Heart left ventricle (tissue), 16 donors: ENCODE measurements at regions not wholly inside any gene's neighbourhood (a gene's known extent, or its start where the extent isn't known, plus 50 kb on each side); places are given as distances from the start of the nearest gene placed in this dataset.

Source experiments
- ATAC-seq, 4 donors: fragments of 200-7000 bp; cut with Tn5 transposase; one replicate each; pipeline ENCODE4 v1.9.1; 2020 to 2022; ENCODE audit warnings: moderate library complexity in 4 of 4, mild to moderate bottlenecking in 3 of 4, moderate number of reproducible peaks in 1 of 4
- DNase-seq, 5 donors: peaks; one replicate each; pipeline ENCODE4 v3.0.0-alpha.2; 2020
- H3K27ac ChIP-seq, 12 donors: fragments of 200-600 bp; sonication (generic) in 4 of 12; one replicate each; pipeline versions ENCODE4 v1.5.0 to v1.8.0; 2016 to 2022; ENCODE audit warnings: mild to moderate bottlenecking in 2 of 12
- H3K27me3 ChIP-seq, 9 donors: fragments of 200-600 bp; sonication (generic) in 2 of 9; one replicate each; pipeline versions ENCODE4 v1.5.1 to v1.8.0; 2016 to 2022; ENCODE audit warnings: mild to moderate bottlenecking in 3 of 9
- H3K36me3 ChIP-seq, 9 donors: fragments of 200-600 bp; sonication (generic) in 2 of 9; one replicate each; pipeline versions ENCODE4 v1.5.0 to v1.8.0; 2018 to 2022; ENCODE audit warnings: mild to moderate bottlenecking in 2 of 9
- H3K4me1 ChIP-seq, 12 donors: fragments of 200-600 bp; sonication (generic) in 4 of 12; one replicate each; pipeline versions ENCODE4 v1.5.0 to v1.8.0; 2016 to 2022; ENCODE audit warnings: mild to moderate bottlenecking in 3 of 12
- H3K4me3 ChIP-seq, 12 donors: fragments of 200-600 bp; sonication (generic) in 4 of 12; one replicate each; pipeline versions ENCODE4 v1.5.0 to v1.8.0; 2017 to 2022; ENCODE audit warnings: mild to moderate bottlenecking in 9 of 12, moderate library complexity in 4 of 12
- H3K9me3 ChIP-seq, 12 donors: fragments of 200-600 bp; sonication (generic) in 4 of 12; one replicate each; pipeline versions ENCODE4 v1.5.0 to v1.8.0; 2016 to 2022; ENCODE audit warnings: mild to moderate bottlenecking in 1 of 12
- CTCF ChIP-seq, 12 donors: fragments of 200-600 bp; sonication (generic) in 4 of 12; IDR thresholded peaks; one replicate each; pipeline versions ENCODE4 v1.5.0 to v1.8.0; 2018 to 2022; ENCODE audit warnings: antibody characterized with exemption in 12 of 12, mild to moderate bottlenecking in 5 of 12
- POLR2A ChIP-seq, 2 donors: fragments of 450-650 bp; IDR thresholded peaks; one replicate each; pipeline ENCODE4 v1.6.1; 2017; ENCODE audit warnings: antibody characterized with exemption in 2 of 2, mild to moderate bottlenecking in 2 of 2, moderate library complexity in 2 of 2
- WGBS, 4 donors: extraction: QIAGEN DNeasy Blood & Tissue Kit in 2 of 4; methylation state at CpG; one replicate each; pipeline versions ENCODE4 v1.1.5 to v1.1.7; 2013 to 2018; 5-methylcytosine and 5-hydroxymethylcytosine counted together
- intact Hi-C, 10 donors: fragments of 100-400 bp; cut with DNase I; formaldehyde crosslinking; loops; one replicate each; pipeline versions ENCODE4 v1.11.1 to v1.14.2; 2022
- donor health status: ischemic (EF 13 %, LVEDD 7.1; RV severe dilation, severe dysfunction).
- donor health status: healthy with polysubstance abuse.
- donor health status: DM: no; HTN: yes; CAD: no.
- donor health status: DM: no; HTN: no; CAD: no.
- donor health status: ischemic (EF 25% LVEDD 6.9; RV normal size, moderate dysfunction).
- donor health status: ischemic (EF 25% LVEDD 5.7; RV mildly dilated, moderate dysfunction).
- donor health status: healthy.
- donor health status: DM: yes; HTN: yes; CAD: no.
- donor health status: ischemic (EF 35%, LVEDD 5.7; RV mildly dilated, moderate dysfunction).
- donor health status: nonischemic (EF 11% LVEDD 7.7; RV severe dilation, severe dysfunction).
- donor health status: DM: yes; HTN: yes; CAD: no.
- donor health status: PGD.
- donor health status: ischemic (EF 29% LVEDD 5.4; RV normal size, mild dysfunction).
- donor health status: nonischemic (EF 23%, LVEDD 6.1; RV moderate dilation, normal function).

GRCh38 chr17:56021681-56022190, 131.5 kb upstream of the ANKFN1 start:
- peaks cover 0 to 8% (median 0%) of the 10 kb centered on the region in 9 donors for H3K27me3 ChIP-seq
- no peaks in the 10 kb centered on the region for H3K36me3 ChIP-seq
- intact Hi-C loops, result no loop called here
- no peak for TF ChIP-seq CTCF (IDR thresholded peaks at IDR 0.05)
- TF ChIP-seq POLR2A (IDR thresholded peaks at IDR 0.05), result no peak
- no peaks in the 10 kb centered on the region for H3K9me3 ChIP-seq
- H3K4me3 ChIP-seq, result no peak overlapping the region
- DNase-seq, result no peak
- WGBS, 4 donors, result 86 to 92% (median 87%) methylated on average over 6 of the region's 6 CpGs
- no peak overlapping the region for H3K27ac ChIP-seq
- ATAC-seq, result no peak
- H3K4me1 ChIP-seq, result no peaks in the 10 kb centered on the region

DNA sequence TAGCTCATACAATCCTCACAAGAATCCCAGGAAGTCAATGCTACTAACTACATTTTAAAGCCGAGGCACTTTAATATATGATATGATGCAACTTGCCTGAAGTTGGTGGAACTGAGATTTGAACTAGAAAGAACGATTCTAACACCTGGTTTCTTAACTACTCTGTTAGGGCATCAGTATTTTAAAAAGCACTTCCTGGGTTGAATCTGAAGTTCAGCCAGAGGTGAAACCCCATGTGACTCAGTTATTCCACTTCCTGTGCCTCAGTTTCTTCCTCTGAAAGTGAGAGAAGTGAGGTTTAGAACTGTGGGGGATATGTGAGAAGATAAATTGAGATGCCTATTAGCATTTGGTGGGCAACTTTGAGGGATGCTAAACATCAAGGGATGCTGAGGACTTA, 129.4 kb upstream of the ANKFN1 start:
- 57 to 79% (median 75%) methylated on average over 2 of the region's 2 CpGs for WGBS, 4 donors
- no peak for ATAC-seq
- no peak overlapping the region for H3K4me3 ChIP-seq
- intact Hi-C loops, result no loop called here
- DNase-seq, result no peak
- H3K27ac ChIP-seq, result no peak overlapping the region
- TF ChIP-seq POLR2A (IDR thresholded peaks at IDR 0.05) (no peak), CTCF (IDR thresholded peaks at IDR 0.05) (no peak)
- peaks cover 0 to 5% (median 0%) of the 10 kb centered on the region in 9 donors for H3K27me3 ChIP-seq
- no peaks in the 10 kb centered on the region for H3K36me3 ChIP-seq
- no peaks in the 10 kb centered on the region for H3K4me1 ChIP-seq
- no peaks in the 10 kb centered on the region for H3K9me3 ChIP-seq

- intact Hi-C loops, result no loop called here
- H3K4me1 ChIP-seq, result no peaks in the 10 kb centered on the region
- TF ChIP-seq POLR2A (IDR thresholded peaks at IDR 0.05) (no peak), CTCF (IDR thresholded peaks at IDR 0.05) (no peak)
- H3K36me3 ChIP-seq, result no peaks in the 10 kb centered on the region
- DNase-seq (no peak), ATAC-seq (no peak)
- no peaks in the 10 kb centered on the region for H3K27me3 ChIP-seq
- WGBS, 4 donors, result 44 to 54% (median 50%) methylated on average over 2 of the region's 2 CpGs
- no peak overlapping the region for H3K27ac ChIP-seq
- no peak overlapping the region for H3K4me3 ChIP-seq
- H3K9me3 ChIP-seq, result no peaks in the 10 kb centered on the region
These were observed 126.4 kb upstream of the ANKFN1 start for GRCh38 chr17:56026915-56027314.

- no peaks in the 10 kb centered on the region for H3K9me3 ChIP-seq
- intact Hi-C loops, result no loop called here
- no peak overlapping the region for H3K4me3 ChIP-seq
- TF ChIP-seq CTCF (IDR thresholded peaks at IDR 0.05), result no peak
- no peak for TF ChIP-seq POLR2A (IDR thresholded peaks at IDR 0.05)
- DNase-seq (no peak), ATAC-seq (no peak)
- WGBS, 4 donors, result 78 to 88% (median 83%) methylated on average over 3 of the region's 3 CpGs
- no peaks in the 10 kb centered on the region for H3K27me3 ChIP-seq
- no peaks in the 10 kb centered on the region for H3K36me3 ChIP-seq
- no peak overlapping the region for H3K27ac ChIP-seq
- no peaks in the 10 kb centered on the region for H3K4me1 ChIP-seq
These were observed 124.4 kb upstream of the ANKFN1 start for GRCh38 chr17:56028837-56029236.
